Activated CD8-positive, alpha-beta memory T cell treated with anti-CD3 and anti-CD28 coated beads for 4 hours (primary cell): ENCODE measurements at regions not wholly inside any gene's neighbourhood (a gene's known extent, or its start where the extent isn't known, plus 50 kb on each side); places are given as distances from the start of the nearest gene placed in this dataset.
"Not testable (repeated sequence)": the region's sequence is repeated elsewhere in the genome, so short reads cannot be mapped to it uniquely, and the experiment has no call there.

Experiments used
- DNase-seq, 2 donors: peaks; one replicate each; pipeline ENCODE4 v3.0.0-alpha.2; 2020; ENCODE audit warnings: low read depth in 2 of 2

DNA sequence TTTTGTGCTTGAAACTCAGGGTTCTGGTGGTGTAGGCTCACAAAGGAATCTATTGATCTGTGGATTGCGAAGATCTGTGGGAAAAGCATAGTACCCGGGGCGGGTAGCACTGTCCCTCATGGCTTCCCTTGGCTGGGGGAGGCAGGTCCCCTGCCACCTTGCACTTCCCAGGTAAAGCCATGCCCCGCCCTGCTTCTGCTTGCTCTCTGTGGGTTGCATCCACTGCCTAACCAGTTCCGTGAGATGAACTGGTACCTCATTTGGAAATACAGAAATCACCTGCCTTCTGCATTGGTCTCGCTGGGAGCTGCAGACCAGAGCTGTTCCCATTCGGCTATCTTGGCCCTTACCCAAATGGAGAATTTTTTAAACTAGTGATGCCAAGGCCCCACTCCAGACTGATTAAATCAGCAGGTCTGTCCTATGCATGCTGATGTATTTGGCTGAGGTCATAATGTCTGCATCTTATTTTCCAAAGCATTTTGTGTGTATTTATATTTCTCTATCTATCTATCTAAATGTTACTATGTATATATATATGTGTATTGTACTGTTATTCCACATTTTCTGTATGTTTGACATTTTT is 65.5 kb upstream of the SLC7A14 start:
- no peak for DNase-seq

DNA sequence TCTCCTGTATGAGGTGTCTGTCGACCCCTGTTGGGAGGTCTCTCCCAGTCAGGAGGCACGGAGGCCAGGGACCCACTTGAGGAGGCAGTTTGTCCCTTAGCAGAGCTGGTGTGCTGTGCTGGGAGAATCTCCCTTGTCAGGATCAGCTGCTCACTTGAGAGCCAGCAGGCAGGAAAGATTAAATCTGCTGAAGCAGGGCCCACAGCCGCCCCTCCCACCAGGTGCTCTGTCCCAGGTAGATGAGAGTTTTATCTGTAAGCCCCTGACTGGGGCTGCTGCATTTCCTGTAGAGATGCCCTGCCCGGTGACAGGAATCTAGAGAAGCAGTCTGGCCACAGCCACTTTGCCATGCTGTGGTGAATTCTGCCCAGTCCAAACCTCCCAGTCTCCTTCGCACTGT is 64.7 kb upstream of the SLC7A14 start:
- DNase-seq: not testable (repeated sequence)

DNA sequence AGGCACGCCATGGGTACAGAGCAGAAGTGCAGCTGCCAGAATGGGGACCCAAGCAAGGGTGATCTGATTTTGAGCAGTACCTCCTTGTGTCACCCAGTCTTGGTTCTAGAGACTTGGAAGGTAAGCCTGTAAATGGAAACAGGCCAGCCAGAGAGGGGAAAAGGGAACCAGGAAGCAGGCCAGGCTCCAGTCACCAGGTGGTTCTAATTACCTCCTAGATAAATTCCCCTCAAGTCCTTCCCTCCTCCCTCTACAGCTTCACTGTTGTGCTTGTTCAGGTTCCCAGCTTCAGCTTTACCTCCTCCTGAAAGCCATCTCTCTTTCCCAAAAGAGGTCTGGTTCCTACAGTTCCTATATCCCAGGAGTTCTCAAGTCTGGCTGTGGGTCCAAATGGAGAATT is 58.8 kb upstream of the SLC7A14 start:
- DNase-seq: no peak

DNA sequence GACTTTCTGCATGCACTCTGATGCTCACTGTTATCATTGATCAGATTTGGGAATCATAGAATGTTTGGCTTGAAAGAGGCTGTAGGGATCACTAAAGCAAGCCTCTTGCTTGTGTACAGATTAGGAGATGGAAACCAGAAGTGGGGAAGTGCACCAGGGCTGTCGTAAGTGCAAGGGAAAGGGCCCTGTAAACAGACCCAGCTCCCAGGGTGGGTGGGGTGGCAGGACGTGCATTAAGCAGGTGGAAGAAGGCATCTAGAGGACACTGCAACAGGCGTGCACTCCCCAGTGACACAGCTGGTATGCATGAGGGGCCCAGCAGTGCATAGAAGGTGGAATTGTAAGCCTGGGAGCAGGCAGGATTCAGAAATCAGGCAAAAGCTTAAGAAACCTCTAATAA is 58.0 kb upstream of the SLC7A14 start:
- no peak for DNase-seq

- no peak for DNase-seq
Measured at GRCh38 chr3:170642882-170643601, 57.2 kb upstream of the SLC7A14 start.

DNA sequence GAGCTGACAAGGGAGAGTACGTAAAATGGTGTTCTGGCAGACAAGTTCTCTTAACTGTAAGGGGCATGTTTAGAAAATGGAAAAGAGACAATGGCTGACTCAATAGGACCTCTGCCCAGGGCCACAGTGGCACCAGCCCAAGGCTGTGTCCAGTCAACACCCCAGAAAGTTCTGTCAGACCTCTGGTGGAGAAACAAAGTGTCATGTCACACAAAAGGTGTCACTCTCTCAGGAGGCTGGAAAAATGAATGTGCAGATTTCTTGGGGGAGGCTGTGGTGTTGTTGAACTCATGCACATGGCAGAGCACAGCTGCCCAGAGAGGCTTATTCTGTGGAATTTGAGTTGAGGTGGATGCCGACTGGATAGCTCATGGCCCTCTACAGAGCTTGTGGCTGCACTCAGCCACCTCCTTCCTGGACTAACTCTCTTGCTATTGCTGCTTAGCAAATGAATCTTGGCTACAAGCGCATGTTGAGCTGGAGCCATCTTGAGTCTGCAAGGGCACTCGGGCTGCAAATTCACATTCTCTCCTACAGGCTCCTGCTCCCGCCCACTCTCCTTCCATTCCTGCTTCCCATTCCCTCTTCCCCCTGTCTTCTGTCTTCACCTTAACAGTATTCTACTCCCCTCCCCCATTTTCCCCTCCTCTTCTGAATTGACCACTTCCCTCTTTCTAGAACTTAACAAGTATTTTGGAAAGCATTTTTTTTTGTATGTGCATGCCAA is 55.8 kb upstream of the SLC7A14 start:
- DNase-seq: no peak

DNA sequence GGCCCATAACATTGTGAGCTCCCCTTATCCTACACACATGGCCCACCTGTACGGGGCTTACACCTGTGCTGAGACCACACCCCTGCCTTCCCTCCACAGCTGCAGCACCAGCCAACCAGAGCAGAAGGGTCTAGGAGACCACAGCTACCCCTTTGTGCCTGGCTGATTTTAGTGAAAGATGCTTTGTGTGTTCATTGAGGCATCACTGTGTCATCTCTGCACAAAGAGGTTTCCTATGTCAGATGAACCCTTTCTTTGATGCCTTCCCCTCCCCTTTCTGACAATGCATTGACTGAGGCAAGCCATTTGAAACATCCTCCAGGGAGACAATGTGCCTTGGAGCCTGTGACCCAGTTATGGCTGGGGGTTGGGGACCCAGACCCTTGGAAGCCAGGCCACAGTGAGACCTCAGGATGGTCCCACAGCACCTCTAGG is 54.9 kb upstream of the SLC7A14 start:
- no peak for DNase-seq

GRCh38 chr3:170638988-170639387 is 53.1 kb upstream of the SLC7A14 start:
- DNase-seq: no peak

DNA sequence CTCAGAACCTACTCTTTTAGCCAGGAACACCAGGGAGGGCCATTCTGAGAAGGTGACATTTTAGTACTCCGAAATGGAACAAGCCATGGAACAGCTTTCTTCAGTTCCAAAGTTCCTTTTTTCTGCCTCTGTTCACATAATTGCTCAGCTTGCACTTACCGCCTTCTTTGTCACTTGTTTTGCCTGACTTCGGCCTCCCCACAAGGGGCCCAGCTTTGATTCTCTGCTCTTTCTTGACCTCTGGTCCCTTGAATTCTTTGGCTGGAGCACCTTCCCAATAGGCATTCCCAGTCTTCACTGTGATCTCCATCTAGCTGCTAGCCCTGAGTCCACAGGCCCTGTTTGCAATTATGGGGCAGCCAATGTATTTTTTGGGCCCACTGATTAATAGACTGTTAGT is 51.4 kb upstream of the SLC7A14 start:
- DNase-seq: no peak

DNA sequence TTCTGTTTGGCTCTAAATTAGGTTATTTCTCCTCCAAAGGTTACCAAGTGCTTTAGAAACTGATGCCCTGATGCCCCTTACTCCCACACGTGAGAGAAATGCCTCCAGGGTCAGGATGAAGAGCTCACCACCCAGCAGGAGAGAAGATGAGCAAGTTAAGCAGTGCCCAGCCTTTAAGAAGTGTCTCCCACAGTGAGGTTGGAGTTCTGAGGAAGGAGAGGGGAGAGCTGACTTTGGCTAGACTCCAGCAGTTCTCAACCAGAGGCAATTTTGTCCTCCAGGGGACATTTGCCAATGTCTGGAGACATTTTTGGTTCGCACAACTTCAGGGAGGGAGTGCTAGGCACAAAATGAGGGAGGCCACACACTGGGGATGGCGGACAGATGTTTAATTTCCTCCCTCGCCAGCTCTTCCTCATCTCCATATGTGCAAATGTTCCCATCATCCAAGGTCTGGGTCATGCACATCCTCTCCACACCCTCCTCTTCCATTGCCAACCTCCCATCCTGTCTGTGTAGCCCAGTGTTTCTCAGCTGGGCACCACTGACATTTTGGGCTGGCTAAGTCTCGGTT is 50.6 kb upstream of the SLC7A14 start:
- DNase-seq: no peak
